Peyer's patch (tissue), 4 donors: ENCODE measurements at regions not wholly inside any gene's neighbourhood (a gene's known extent, or its start where the extent isn't known, plus 50 kb on each side); places are given as distances from the start of the nearest gene placed in this dataset.
"Not testable (repeated sequence)": the region's sequence is repeated elsewhere in the genome, so short reads cannot be mapped to it uniquely, and the experiment has no call there.

Experiments
- CTCF ChIP-seq, 6 experiments: fragments of 450-650 bp in 4 of 6; fragments of 200-600 bp in 2 of 6; sonication (generic) in 1 of 6; IDR thresholded peaks; one replicate each; pipeline ENCODE4 v1.5.1; 2017 to 2019; ENCODE audit warnings: antibody characterized with exemption in 6 of 6, mild to moderate bottlenecking in 3 of 6, moderate library complexity in 1 of 6
- POLR2A ChIP-seq, 2 donors: fragments of 450-650 bp; IDR thresholded peaks; one replicate each; pipeline ENCODE4 v1.5.1; 2017; ENCODE audit warnings: antibody characterized with exemption in 2 of 2, mild to moderate bottlenecking in 2 of 2, moderate library complexity in 2 of 2

DNA sequence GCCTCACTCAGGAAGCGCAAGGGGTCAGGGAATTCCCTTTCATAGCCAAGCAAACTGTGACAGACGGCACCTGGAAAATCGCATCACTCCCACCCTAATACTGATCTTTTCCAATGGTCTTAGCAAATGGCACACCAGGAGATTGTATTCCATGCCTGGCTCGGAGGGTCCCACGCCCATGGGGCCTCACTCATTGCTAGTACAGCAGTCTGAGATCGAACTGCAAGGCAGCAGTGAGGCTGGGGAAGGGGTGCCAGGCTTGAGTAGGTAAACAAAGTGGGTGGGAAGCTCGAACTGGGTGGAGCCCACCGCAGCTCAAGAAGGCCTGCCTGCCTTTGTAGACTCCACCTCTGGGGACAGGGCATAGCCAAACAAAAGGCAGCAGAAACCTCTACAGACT is 626.0 kb upstream of the ST8SIA4 start:
- TF ChIP-seq CTCF, POLR2A (IDR thresholded peaks at IDR 0.05): not testable (repeated sequence)
